WTC11 (cell line): ENCODE measurements at regions not wholly inside any gene's neighbourhood (a gene's known extent, or its start where the extent isn't known, plus 50 kb on each side); places are given as distances from the start of the nearest gene placed in this dataset.

Source experiments
- ATAC-seq: fragments of 200-7000 bp; cut with Tn5 transposase; 2 replicates; pipeline ENCODE4 v1.10.0; 2021; ENCODE audit warnings: mild to moderate bottlenecking, moderate library complexity
- CTCF ChIA-PET: fragments of 300-600 bp; sonication (Branson Sonifier 250); formaldehyde crosslinking; loops from one replicate; lab custom pipeline; 2021; ENCODE audit warnings: antibody characterized with exemption; lab: Charles Lee
- POLR2A ChIA-PET: fragments of 350-600 bp; sonication (Branson Sonifier 250); formaldehyde crosslinking; loops from one replicate; lab custom pipeline; 2021; ENCODE audit warnings: antibody characterized with exemption; lab: Charles Lee
- DNase-seq: peaks from one replicate; pipeline ENCODE4 v3.0.0; 2021; ENCODE audit warnings: low spot score
- H3K27ac Mint-ChIP-seq: 2 replicates; pipeline ENCODE4 v1.8.0; 2021; ENCODE audit warnings: mixed read lengths
- H3K27me3 Mint-ChIP-seq: 2 replicates; pipeline ENCODE4 v1.8.0; 2021; ENCODE audit warnings: low read depth, mild to moderate bottlenecking, moderate library complexity, mixed read lengths
- H3K36me3 Mint-ChIP-seq: 2 replicates; pipeline ENCODE4 v1.8.0; 2021; ENCODE audit warnings: mixed read lengths
- H3K4me1 Mint-ChIP-seq: 2 replicates; pipeline ENCODE4 v1.8.0; 2022; ENCODE audit warnings: mixed read lengths
- H3K4me3 Mint-ChIP-seq: 2 replicates; pipeline ENCODE4 v1.8.0; 2021; ENCODE audit warnings: mild to moderate bottlenecking, moderate library complexity, mixed read lengths
- H3K9me3 Mint-ChIP-seq: 2 replicates; pipeline ENCODE4 v1.8.0; 2021; ENCODE audit warnings: mixed read lengths
- FOXJ3 ChIP-seq: sonication (generic); formaldehyde crosslinking; IDR thresholded peaks from 2 replicates; pipeline ENCODE4 v1.9.0; 2021; ENCODE audit warnings: missing genetic modification reagents, mild to moderate bottlenecking, borderline replicate concordance
- FOXK1 ChIP-seq: sonication (generic); formaldehyde crosslinking; IDR thresholded peaks from 2 replicates; pipeline ENCODE4 v1.8.0; 2022; ENCODE audit warnings: mild to moderate bottlenecking, moderate library complexity, missing genetic modification reagents
- GRHL2 ChIP-seq: fragments of 250-450 bp; sonication (Bioruptor Pico); IDR thresholded peaks from 2 replicates; pipeline ENCODE4 v1.8.0; 2022; ENCODE audit warnings: mild to moderate bottlenecking, moderate library complexity; ENCODE audit not compliant: insufficient replicate concordance, severe bottlenecking
- IRF2 ChIP-seq: sonication (generic); formaldehyde crosslinking; IDR thresholded peaks from 2 replicates; pipeline ENCODE4 v1.8.0; 2022; ENCODE audit warnings: low read depth, missing genetic modification reagents, borderline replicate concordance
- MYBL2 ChIP-seq: sonication (generic); formaldehyde crosslinking; IDR thresholded peaks from 2 replicates; pipeline ENCODE4 v1.8.1; 2023; ENCODE audit warnings: mild to moderate bottlenecking, moderate library complexity, missing genetic modification reagents
- NFATC4 ChIP-seq: fragments of 250-450 bp; sonication (Bioruptor Pico); IDR thresholded peaks from 2 replicates; pipeline ENCODE4 v1.9.0; 2021; ENCODE audit warnings: mild to moderate bottlenecking
- NR3C1 ChIP-seq: sonication (generic); formaldehyde crosslinking; conservative IDR thresholded peaks from 2 replicates; pipeline ENCODE4 v1.8.1; 2023; ENCODE audit warnings: low read depth, mild to moderate bottlenecking, missing genetic modification reagents
- TEAD1 ChIP-seq: sonication (generic); formaldehyde crosslinking; IDR thresholded peaks from 2 replicates; pipeline ENCODE4 v1.8.0; 2022; ENCODE audit warnings: mild to moderate bottlenecking, missing genetic modification reagents
- ZNF138 ChIP-seq: sonication (generic); formaldehyde crosslinking; conservative IDR thresholded peaks from 2 replicates; pipeline ENCODE4 v1.8.1; 2022; ENCODE audit warnings: mild to moderate bottlenecking, moderate library complexity, missing genetic modification reagents
- ZNF396 ChIP-seq: fragments of 250-450 bp; sonication (Bioruptor Pico); IDR thresholded peaks from 2 replicates; pipeline ENCODE4 v1.8.0; 2021; ENCODE audit warnings: mild to moderate bottlenecking, moderate library complexity, borderline replicate concordance
- TF ChIP-seq, protein P1 (sequence below): fragments of 250-450 bp; sonication (Bioruptor Pico); conservative IDR thresholded peaks from 2 replicates; pipeline ENCODE4 v1.9.0; 2021; ENCODE audit warnings: mild to moderate bottlenecking
- TF ChIP-seq, protein P2 (sequence below): fragments of 250-450 bp; sonication (Bioruptor Pico); IDR thresholded peaks from 2 replicates; pipeline ENCODE4 v2.1.2; 2022; ENCODE audit warnings: mild to moderate bottlenecking, moderate library complexity
- TF ChIP-seq, protein P3 (sequence below): sonication (generic); formaldehyde crosslinking; IDR thresholded peaks from 2 replicates; pipeline ENCODE4 v1.8.1; 2022; ENCODE audit warnings: mild to moderate bottlenecking, moderate library complexity, missing genetic modification reagents
- TF ChIP-seq, protein P4 (sequence below): sonication (generic); formaldehyde crosslinking; IDR thresholded peaks from 2 replicates; pipeline ENCODE4 v1.8.1; 2022; ENCODE audit warnings: mild to moderate bottlenecking, missing genetic modification reagents, moderate library complexity, borderline replicate concordance
- TF ChIP-seq, protein P5 (sequence below): sonication (generic); formaldehyde crosslinking; IDR thresholded peaks from 2 replicates; pipeline ENCODE4 v1.8.1; 2023; ENCODE audit warnings: mild to moderate bottlenecking, missing genetic modification reagents
- TF ChIP-seq, protein P6 (sequence below): fragments of 250-450 bp; sonication (Bioruptor Pico); IDR thresholded peaks from 2 replicates; pipeline ENCODE4 v1.9.0; 2021; ENCODE audit warnings: mild to moderate bottlenecking, borderline replicate concordance
- TF ChIP-seq, protein P7 (sequence below): fragments of 250-450 bp; sonication (Bioruptor Pico); IDR thresholded peaks from 2 replicates; pipeline ENCODE4 v1.9.0; 2021; ENCODE audit warnings: mild to moderate bottlenecking

DNA sequence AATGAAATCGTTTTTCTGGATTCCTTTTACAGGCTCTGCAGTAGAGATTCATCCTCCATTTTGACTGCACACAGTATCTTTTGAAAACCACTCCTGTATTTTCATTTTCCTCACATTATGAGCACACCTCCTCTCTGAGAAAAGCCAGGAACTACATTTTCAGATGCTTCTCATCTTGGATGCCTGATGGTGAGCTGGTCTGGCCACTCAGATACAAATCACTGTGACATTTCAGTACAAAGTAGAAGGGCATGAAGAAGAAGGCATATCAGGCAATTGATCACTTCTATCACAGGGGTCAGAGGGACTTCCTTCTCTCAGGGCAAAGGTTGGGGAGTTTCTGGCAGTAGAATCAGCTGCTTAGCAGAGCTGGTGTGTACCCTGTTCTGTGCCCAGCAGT lies 192.0 kb upstream of the POM121L12 start:
- no peaks in the 10 kb centered on the region for H3K27me3 Mint-ChIP-seq
- H3K4me1 Mint-ChIP-seq = no peaks in the 10 kb centered on the region
- TF ChIP-seq, protein P1, sequence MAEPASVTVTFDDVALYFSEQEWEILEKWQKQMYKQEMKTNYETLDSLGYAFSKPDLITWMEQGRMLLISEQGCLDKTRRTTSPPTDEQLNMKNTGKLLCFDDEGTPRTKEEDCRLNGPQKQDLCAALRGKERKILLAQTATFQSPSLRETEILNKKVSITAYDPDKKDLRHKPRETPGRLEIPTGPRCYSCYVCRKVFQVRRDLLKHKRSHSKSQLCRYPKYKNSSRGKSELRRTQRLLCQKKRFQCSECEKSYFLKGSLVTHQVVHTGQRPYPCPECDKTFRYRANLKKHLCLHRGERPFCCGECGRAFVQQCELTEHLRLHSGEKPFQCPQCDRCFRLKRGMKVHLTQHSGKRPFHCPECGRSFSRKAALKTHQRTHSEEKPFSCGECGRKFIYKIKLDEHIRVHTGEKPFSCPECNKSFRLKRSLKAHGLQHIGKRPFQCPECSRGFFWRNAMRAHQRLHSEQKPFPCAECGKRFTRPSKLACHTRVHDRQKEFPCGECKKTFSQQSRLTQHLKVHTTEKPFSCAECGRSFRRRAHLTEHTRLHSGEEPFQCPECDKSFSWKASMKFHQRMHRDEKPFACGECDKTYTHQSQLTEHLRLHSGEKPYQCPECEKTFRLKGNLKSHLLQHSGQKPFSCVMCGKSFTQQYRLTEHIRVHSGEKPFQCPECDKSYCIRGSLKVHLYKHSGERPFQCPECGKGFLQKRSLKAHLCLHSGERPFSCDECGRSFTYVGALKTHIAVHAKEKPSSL (CRISPR knock-in tag) = no peak
- TF ChIP-seq IRF2 (CRISPR knock-in tag) (no peak), TEAD1 (no peak), FOXJ3 (CRISPR knock-in tag) (no peak), ZNF138 (CRISPR knock-in tag) (no peak), FOXK1 (CRISPR knock-in tag) (no peak), NR3C1 (CRISPR knock-in tag) (no peak)
- TF ChIP-seq, protein P2, sequence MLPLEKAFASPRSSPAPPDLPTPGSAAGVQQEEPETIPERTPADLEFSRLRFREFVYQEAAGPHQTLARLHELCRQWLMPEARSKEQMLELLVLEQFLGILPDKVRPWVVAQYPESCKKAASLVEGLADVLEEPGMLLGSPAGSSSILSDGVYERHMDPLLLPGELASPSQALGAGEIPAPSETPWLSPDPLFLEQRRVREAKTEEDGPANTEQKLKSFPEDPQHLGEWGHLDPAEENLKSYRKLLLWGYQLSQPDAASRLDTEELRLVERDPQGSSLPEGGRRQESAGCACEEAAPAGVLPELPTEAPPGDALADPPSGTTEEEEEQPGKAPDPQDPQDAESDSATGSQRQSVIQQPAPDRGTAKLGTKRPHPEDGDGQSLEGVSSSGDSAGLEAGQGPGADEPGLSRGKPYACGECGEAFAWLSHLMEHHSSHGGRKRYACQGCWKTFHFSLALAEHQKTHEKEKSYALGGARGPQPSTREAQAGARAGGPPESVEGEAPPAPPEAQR = no peak
- TF ChIP-seq, protein P3, sequence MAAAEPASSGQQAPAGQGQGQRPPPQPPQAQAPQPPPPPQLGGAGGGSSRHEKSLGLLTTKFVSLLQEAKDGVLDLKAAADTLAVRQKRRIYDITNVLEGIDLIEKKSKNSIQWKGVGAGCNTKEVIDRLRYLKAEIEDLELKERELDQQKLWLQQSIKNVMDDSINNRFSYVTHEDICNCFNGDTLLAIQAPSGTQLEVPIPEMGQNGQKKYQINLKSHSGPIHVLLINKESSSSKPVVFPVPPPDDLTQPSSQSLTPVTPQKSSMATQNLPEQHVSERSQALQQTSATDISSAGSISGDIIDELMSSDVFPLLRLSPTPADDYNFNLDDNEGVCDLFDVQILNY = no peak
- no peak for DNase-seq
- peaks cover 8% of the 10 kb centered on the region for H3K9me3 Mint-ChIP-seq
- no peak for ATAC-seq
- no peaks in the 10 kb centered on the region; the same call in 1 of the 2 replicates for H3K36me3 Mint-ChIP-seq
- CTCF ChIA-PET = interaction anchor here (0.6 kb wide), 1 partner anchor 39 kb away, joined by 3 read pairs; no protein-coding TSS in a partner anchor
- no peak overlapping the region for H3K4me3 Mint-ChIP-seq
- no peak overlapping the region for H3K27ac Mint-ChIP-seq
- POLR2A ChIA-PET = no interaction called here

DNA sequence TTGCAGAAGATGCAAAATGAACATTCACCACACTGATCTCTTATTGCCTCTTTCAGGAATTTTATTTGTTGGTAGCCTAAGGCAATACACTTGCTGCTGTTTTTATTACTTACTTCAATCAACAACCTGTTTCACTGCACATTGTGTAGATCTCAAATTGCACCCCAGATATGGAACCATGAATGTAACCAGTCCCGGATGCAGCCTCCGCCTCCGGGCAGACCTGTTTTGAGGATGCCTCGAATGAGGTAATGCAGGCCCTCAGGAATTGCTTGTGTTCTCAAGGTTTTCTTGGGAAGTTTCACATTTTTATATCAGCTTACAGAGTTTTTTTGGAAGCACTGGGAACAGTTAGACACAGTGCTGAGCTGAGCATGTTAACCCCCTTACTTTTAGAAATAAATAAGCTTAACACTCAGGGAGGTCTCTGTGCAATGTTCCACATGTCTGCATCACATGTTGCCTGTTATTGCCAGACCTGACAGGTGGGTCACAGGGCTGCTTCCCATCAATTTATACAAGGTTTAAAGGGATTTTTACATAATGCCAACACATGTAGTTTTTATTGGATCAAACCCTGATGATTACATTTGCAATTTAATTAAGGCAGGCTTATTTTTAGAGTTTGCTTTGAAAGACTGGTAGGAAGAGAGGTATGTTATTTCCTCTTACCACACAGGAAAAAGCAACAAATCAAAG lies 193.1 kb upstream of the POM121L12 start:
- Mint-ChIP-seq H3K4me3 (no peak overlapping the region), H3K27me3 (no peaks in the 10 kb centered on the region), H3K4me1 (no peaks in the 10 kb centered on the region), H3K36me3 (no peaks in the 10 kb centered on the region; the same call in 1 of the 2 replicates), H3K27ac (no peak overlapping the region), H3K9me3 (peaks cover 8% of the 10 kb centered on the region)
- TF ChIP-seq NFATC4 (no peak), FOXJ3 (CRISPR knock-in tag) (no peak), ZNF396 (CRISPR knock-in tag) (no peak), MYBL2 (CRISPR knock-in tag) (no peak), GRHL2 (no peak)
- TF ChIP-seq, protein P4, sequence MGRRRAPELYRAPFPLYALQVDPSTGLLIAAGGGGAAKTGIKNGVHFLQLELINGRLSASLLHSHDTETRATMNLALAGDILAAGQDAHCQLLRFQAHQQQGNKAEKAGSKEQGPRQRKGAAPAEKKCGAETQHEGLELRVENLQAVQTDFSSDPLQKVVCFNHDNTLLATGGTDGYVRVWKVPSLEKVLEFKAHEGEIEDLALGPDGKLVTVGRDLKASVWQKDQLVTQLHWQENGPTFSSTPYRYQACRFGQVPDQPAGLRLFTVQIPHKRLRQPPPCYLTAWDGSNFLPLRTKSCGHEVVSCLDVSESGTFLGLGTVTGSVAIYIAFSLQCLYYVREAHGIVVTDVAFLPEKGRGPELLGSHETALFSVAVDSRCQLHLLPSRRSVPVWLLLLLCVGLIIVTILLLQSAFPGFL = no peak
- TF ChIP-seq, protein P5, sequence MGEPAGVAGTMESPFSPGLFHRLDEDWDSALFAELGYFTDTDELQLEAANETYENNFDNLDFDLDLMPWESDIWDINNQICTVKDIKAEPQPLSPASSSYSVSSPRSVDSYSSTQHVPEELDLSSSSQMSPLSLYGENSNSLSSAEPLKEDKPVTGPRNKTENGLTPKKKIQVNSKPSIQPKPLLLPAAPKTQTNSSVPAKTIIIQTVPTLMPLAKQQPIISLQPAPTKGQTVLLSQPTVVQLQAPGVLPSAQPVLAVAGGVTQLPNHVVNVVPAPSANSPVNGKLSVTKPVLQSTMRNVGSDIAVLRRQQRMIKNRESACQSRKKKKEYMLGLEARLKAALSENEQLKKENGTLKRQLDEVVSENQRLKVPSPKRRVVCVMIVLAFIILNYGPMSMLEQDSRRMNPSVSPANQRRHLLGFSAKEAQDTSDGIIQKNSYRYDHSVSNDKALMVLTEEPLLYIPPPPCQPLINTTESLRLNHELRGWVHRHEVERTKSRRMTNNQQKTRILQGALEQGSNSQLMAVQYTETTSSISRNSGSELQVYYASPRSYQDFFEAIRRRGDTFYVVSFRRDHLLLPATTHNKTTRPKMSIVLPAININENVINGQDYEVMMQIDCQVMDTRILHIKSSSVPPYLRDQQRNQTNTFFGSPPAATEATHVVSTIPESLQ (CRISPR knock-in tag) = no peak
- TF ChIP-seq, protein P6, sequence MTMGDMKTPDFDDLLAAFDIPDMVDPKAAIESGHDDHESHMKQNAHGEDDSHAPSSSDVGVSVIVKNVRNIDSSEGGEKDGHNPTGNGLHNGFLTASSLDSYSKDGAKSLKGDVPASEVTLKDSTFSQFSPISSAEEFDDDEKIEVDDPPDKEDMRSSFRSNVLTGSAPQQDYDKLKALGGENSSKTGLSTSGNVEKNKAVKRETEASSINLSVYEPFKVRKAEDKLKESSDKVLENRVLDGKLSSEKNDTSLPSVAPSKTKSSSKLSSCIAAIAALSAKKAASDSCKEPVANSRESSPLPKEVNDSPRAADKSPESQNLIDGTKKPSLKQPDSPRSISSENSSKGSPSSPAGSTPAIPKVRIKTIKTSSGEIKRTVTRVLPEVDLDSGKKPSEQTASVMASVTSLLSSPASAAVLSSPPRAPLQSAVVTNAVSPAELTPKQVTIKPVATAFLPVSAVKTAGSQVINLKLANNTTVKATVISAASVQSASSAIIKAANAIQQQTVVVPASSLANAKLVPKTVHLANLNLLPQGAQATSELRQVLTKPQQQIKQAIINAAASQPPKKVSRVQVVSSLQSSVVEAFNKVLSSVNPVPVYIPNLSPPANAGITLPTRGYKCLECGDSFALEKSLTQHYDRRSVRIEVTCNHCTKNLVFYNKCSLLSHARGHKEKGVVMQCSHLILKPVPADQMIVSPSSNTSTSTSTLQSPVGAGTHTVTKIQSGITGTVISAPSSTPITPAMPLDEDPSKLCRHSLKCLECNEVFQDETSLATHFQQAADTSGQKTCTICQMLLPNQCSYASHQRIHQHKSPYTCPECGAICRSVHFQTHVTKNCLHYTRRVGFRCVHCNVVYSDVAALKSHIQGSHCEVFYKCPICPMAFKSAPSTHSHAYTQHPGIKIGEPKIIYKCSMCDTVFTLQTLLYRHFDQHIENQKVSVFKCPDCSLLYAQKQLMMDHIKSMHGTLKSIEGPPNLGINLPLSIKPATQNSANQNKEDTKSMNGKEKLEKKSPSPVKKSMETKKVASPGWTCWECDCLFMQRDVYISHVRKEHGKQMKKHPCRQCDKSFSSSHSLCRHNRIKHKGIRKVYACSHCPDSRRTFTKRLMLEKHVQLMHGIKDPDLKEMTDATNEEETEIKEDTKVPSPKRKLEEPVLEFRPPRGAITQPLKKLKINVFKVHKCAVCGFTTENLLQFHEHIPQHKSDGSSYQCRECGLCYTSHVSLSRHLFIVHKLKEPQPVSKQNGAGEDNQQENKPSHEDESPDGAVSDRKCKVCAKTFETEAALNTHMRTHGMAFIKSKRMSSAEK (CRISPR knock-in tag) = no peak
- TF ChIP-seq, protein P3 = no peak
- TF ChIP-seq, protein P7, sequence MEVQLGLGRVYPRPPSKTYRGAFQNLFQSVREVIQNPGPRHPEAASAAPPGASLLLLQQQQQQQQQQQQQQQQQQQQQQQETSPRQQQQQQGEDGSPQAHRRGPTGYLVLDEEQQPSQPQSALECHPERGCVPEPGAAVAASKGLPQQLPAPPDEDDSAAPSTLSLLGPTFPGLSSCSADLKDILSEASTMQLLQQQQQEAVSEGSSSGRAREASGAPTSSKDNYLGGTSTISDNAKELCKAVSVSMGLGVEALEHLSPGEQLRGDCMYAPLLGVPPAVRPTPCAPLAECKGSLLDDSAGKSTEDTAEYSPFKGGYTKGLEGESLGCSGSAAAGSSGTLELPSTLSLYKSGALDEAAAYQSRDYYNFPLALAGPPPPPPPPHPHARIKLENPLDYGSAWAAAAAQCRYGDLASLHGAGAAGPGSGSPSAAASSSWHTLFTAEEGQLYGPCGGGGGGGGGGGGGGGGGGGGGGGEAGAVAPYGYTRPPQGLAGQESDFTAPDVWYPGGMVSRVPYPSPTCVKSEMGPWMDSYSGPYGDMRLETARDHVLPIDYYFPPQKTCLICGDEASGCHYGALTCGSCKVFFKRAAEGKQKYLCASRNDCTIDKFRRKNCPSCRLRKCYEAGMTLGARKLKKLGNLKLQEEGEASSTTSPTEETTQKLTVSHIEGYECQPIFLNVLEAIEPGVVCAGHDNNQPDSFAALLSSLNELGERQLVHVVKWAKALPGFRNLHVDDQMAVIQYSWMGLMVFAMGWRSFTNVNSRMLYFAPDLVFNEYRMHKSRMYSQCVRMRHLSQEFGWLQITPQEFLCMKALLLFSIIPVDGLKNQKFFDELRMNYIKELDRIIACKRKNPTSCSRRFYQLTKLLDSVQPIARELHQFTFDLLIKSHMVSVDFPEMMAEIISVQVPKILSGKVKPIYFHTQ (CRISPR knock-in tag) = no peak
- no peak for DNase-seq
- ATAC-seq = no peak
- CTCF ChIA-PET = no interaction called here
- POLR2A ChIA-PET = no interaction called here
